Endothelial cell of umbilical vein (primary cell): ENCODE measurements at regions not wholly inside any gene's neighbourhood (a gene's known extent, or its start where the extent isn't known, plus 50 kb on each side); places are given as distances from the start of the nearest gene placed in this dataset.

Experiments
- BruUV-seq: library from RNA; stranded (reverse); fragments of 400-500 nt; replicated peaks from 2 replicates; lab custom pipeline; 2021; lab: Mats Ljungman, UMichigan
- CTCF ChIA-PET: fragments of 300-600, 350-600 bp; sonication (Branson Sonifier 250); formaldehyde crosslinking; loops from one replicate; lab custom pipeline; 2021; ENCODE audit warnings: antibody characterized with exemption, inconsistent platforms; lab: Charles Lee
- POLR2A ChIA-PET: fragments of 300-600, 350-600 bp; sonication (Branson Sonifier 250); formaldehyde crosslinking; loops from one replicate; lab custom pipeline; 2021; ENCODE audit warnings: antibody characterized with exemption, inconsistent platforms; lab: Charles Lee
- DNase-seq: peaks from one replicate; pipeline ENCODE4 v3.0.0-alpha.2; 2011; ENCODE audit warnings: low read depth, low spot score
- FAIRE-seq: peaks from 2 replicates; lab custom pipeline; 2011; peaks lifted over from hg19 to GRCh38; lab: Jason Lieb, UNC
- H2AFZ ChIP-seq: 2 replicates; pipeline ENCODE4 v1.6.0; 2012; ENCODE audit warnings: low read depth, low read length, control low read depth, inconsistent platforms
- H3K27ac ChIP-seq: 2 replicates; pipeline ENCODE4 v1.5.1; 2011; ENCODE audit warnings: low read depth, mild to moderate bottlenecking, control low read depth, low read length, moderate library complexity; ENCODE audit not compliant: insufficient read depth
- H3K27me3 ChIP-seq, 2 experiments: 2 replicates each; pipeline versions ENCODE4 v1.6.0 to v1.6.1; 2011; ENCODE audit warnings: low read length in 2 of 2, mixed read lengths in 1 of 2; ENCODE audit not compliant: control insufficient read depth in 2 of 2, insufficient read depth in 2 of 2
- H3K36me3 ChIP-seq, 2 experiments: 2 replicates in 1 of 2; 3 replicates in 1 of 2; pipeline ENCODE4 v1.5.1; 2011; ENCODE audit warnings: low read length in 2 of 2, mild to moderate bottlenecking in 1 of 2, moderate library complexity in 1 of 2; ENCODE audit not compliant: control insufficient read depth in 2 of 2, insufficient read depth in 2 of 2; ENCODE audit errors: extremely low read depth in 1 of 2
- H3K4me1 ChIP-seq: 3 replicates; pipeline ENCODE4 v1.5.1; 2011; ENCODE audit warnings: mild to moderate bottlenecking, low read length; ENCODE audit not compliant: control insufficient read depth, insufficient read depth; ENCODE audit errors: extremely low read depth
- H3K4me2 ChIP-seq: 2 replicates; pipeline ENCODE4 v1.6.1; 2011; ENCODE audit warnings: low read length, control low read depth, mixed read lengths; ENCODE audit not compliant: insufficient read depth
- H3K4me3 ChIP-seq, 3 experiments: fragments of 200-600 bp in 1 of 3; sonication (generic), shearing (Covaris generic) in 1 of 3; replicated peaks in 1 of 3; 2 replicates each; pipeline ENCODE4 v1.5.1; 2011 to 2016; ENCODE audit warnings: control low read depth in 3 of 3, low read length in 3 of 3, mild to moderate bottlenecking in 2 of 3, inconsistent platforms in 1 of 3, low read depth in 1 of 3, moderate library complexity in 1 of 3; ENCODE audit not compliant: insufficient read depth in 1 of 3
- H3K79me2 ChIP-seq: 2 replicates; pipeline ENCODE4 v1.6.0; 2012; ENCODE audit warnings: low read length, inconsistent platforms; ENCODE audit not compliant: control insufficient read depth, insufficient read depth
- H3K9ac ChIP-seq: replicated peaks from 2 replicates; pipeline ENCODE3; 2011; ENCODE audit warnings: low read length, control low read depth; ENCODE audit not compliant: insufficient read depth; ENCODE audit errors: extremely low read depth
- H3K9me1 ChIP-seq: replicated peaks from 3 replicates; pipeline ENCODE4 v1.6.0; 2011; ENCODE audit warnings: mild to moderate bottlenecking, low read length; ENCODE audit not compliant: control insufficient read depth, insufficient read depth; ENCODE audit errors: extremely low read depth
- H3K9me3 ChIP-seq: replicated peaks from 2 replicates; pipeline ENCODE4 v1.5.1; 2012; ENCODE audit warnings: low read length, inconsistent platforms; ENCODE audit not compliant: control insufficient read depth, insufficient read depth
- H4K20me1 ChIP-seq: replicated peaks from 2 replicates; pipeline ENCODE3; 2011; ENCODE audit warnings: mild to moderate bottlenecking, low read length; ENCODE audit not compliant: control insufficient read depth, insufficient read depth; ENCODE audit errors: extremely low read depth
- EZH2 ChIP-seq: IDR thresholded peaks from 2 replicates; pipeline ENCODE4 v1.6.1; 2012; ENCODE audit warnings: borderline replicate concordance, low read depth, mild to moderate bottlenecking, moderate library complexity, low read length, inconsistent platforms; ENCODE audit not compliant: severe bottlenecking
- FOS ChIP-seq: IDR thresholded peaks from 2 replicates; pipeline ENCODE4 v1.6.1; 2011; ENCODE audit warnings: mild to moderate bottlenecking, low read length, moderate library complexity, borderline replicate concordance; ENCODE audit not compliant: insufficient read depth
- GATA2 ChIP-seq: IDR thresholded peaks from 2 replicates; pipeline ENCODE4 v1.7.0; 2011; ENCODE audit warnings: low read depth, mild to moderate bottlenecking, moderate library complexity, mixed read lengths, low read length; ENCODE audit not compliant: insufficient read length, insufficient read depth
- JUN ChIP-seq: IDR thresholded peaks from 2 replicates; pipeline ENCODE4 v1.6.1; 2011; ENCODE audit warnings: borderline replicate concordance, low read depth; ENCODE audit not compliant: insufficient read length, insufficient read depth
- MYC ChIP-seq: IDR thresholded peaks from one replicate; pipeline ENCODE4 v1.6.1; 2011; ENCODE audit warnings: mild to moderate bottlenecking, low read depth, low read length
- POLR2A ChIP-seq: IDR thresholded peaks from 2 replicates; pipeline ENCODE4 v1.6.1; 2012; ENCODE audit warnings: low read depth, mild to moderate bottlenecking, control low read depth, low read length
- POLR2AphosphoS5 ChIP-seq: IDR thresholded peaks from 2 replicates; pipeline ENCODE4 v1.6.1; 2012; ENCODE audit warnings: low read depth, mild to moderate bottlenecking, control low read depth, low read length, moderate library complexity; ENCODE audit not compliant: insufficient read depth
- dilution Hi-C: fragments of 300-500 bp; cut with MboI; formaldehyde crosslinking; loops from one replicate; pipeline ENCODE4 v1.15.0; 2019; ENCODE audit warnings: low sequenced_read_pairs; ENCODE audit not compliant: extremely low pct_ligation_motif_present
- intact Hi-C: fragments of 100-400 bp; cut with micrococcal nuclease; formaldehyde crosslinking; loops from one replicate; pipeline ENCODE4 v1.10.0; 2022
- TF ChIP-seq, protein P1 (sequence below), 2 donors: IDR thresholded peaks; 1 replicate in 1 of 2; 2 replicates in 1 of 2; pipeline ENCODE4 v1.5.1; 2011; ENCODE audit warnings: low read length in 2 of 2, mild to moderate bottlenecking in 2 of 2, moderate library complexity in 2 of 2, control low read depth in 1 of 2, inconsistent platforms in 1 of 2, low read depth in 1 of 2; ENCODE audit not compliant: insufficient read depth in 1 of 2; ENCODE audit errors: extremely low read depth in 1 of 2
- TF ChIP-seq, protein P2 (sequence below): IDR thresholded peaks from 2 replicates; pipeline ENCODE4 v1.6.1; 2011; ENCODE audit not compliant: insufficient read depth, insufficient read length

DNA sequence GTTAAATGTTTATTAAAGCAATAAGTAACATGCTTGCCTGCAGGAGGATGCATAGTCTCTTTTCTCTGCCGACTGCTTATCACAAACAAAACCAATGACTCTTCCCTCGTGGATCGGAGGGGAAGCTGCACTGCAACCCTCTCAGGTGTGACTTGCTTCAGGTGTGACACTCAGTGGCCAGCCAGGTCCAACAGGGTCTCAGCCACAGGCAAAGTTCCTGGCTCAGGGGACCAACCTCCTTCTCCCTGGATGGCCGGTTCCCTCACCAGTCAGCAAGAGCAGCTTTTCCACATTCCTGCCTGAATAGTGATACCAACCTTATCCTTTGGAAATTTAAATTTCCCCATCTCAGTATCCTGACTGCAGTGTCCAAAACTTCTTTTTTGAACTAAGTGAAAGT lies 383.5 kb downstream of the CMPK2 start:
- no peaks in the 10 kb centered on the region for H3K36me3 ChIP-seq
- ChIA-PET POLR2A (no interaction called here), CTCF (no interaction called here)
- no peaks in the 10 kb centered on the region for H3K9me3 ChIP-seq
- H3K9ac ChIP-seq: no peak overlapping the region
- H3K4me3 ChIP-seq: no peak overlapping the region
- no TSS peak for BruUV-seq
- H3K4me2 ChIP-seq: no peak overlapping the region
- DNase-seq (no peak), FAIRE-seq (no peak)
- TF ChIP-seq MYC (no peak), POLR2A (no peak), FOS (no peak), POLR2AphosphoS5 (no peak), JUN (no peak), EZH2 (no peak), GATA2 (no peak)
- TF ChIP-seq, protein P1, sequence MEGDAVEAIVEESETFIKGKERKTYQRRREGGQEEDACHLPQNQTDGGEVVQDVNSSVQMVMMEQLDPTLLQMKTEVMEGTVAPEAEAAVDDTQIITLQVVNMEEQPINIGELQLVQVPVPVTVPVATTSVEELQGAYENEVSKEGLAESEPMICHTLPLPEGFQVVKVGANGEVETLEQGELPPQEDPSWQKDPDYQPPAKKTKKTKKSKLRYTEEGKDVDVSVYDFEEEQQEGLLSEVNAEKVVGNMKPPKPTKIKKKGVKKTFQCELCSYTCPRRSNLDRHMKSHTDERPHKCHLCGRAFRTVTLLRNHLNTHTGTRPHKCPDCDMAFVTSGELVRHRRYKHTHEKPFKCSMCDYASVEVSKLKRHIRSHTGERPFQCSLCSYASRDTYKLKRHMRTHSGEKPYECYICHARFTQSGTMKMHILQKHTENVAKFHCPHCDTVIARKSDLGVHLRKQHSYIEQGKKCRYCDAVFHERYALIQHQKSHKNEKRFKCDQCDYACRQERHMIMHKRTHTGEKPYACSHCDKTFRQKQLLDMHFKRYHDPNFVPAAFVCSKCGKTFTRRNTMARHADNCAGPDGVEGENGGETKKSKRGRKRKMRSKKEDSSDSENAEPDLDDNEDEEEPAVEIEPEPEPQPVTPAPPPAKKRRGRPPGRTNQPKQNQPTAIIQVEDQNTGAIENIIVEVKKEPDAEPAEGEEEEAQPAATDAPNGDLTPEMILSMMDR (IDR thresholded peaks at IDR 0.05; ENCODE audit: extremely low read depth in 1 of 2, insufficient read depth in 1 of 2, low read depth in 1 of 2, low read length in 2 of 2): no peak
- TF ChIP-seq, protein P2, sequence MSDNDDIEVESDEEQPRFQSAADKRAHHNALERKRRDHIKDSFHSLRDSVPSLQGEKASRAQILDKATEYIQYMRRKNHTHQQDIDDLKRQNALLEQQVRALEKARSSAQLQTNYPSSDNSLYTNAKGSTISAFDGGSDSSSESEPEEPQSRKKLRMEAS: no peak
- H2AFZ ChIP-seq: no peak overlapping the region
- no peaks in the 10 kb centered on the region for H3K4me1 ChIP-seq
- intact Hi-C loops (no loop called here), dilution Hi-C loops (no loop called here)
- no peaks in the 10 kb centered on the region for H3K27me3 ChIP-seq
- no peaks in the 10 kb centered on the region for H4K20me1 ChIP-seq
- no peak overlapping the region for H3K27ac ChIP-seq
- no peaks in the 10 kb centered on the region for H3K79me2 ChIP-seq
- no peaks in the 10 kb centered on the region for H3K9me1 ChIP-seq
